ENCODE measurements at regions not wholly inside any gene's neighbourhood (a gene's known extent, or its start where the extent isn't known, plus 50 kb on each side); places are given as distances from the start of the nearest gene placed in this dataset.

DNA sequence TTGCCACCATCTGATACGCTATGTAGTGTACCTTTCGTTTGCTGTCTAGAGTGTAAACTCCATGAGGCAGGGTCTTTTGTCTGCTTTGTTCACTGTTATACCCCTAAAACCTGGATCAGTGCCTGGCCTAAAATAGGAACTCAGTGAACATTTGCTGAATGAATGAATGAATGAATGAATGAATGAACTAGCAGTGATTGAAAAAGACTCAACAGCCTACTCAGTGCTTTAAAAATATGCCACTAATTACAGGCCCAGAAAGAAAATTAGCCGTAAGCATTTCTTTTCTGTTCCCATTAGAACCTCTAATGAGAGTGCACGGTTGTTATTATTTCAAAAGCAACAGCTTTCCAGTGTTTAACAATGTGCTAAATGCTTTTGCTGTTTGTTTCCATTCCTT is 69.3 kb upstream of the SYT6 start:
- DNase-seq = no peak

- no peak for DNase-seq
These were observed 65.7 kb upstream of the SYT6 start for GRCh38 chr1:114219172-114219868.

GRCh38 chr1:114218361-114219171 is 64.9 kb upstream of the SYT6 start:
- DNase-seq = no peak

DNA sequence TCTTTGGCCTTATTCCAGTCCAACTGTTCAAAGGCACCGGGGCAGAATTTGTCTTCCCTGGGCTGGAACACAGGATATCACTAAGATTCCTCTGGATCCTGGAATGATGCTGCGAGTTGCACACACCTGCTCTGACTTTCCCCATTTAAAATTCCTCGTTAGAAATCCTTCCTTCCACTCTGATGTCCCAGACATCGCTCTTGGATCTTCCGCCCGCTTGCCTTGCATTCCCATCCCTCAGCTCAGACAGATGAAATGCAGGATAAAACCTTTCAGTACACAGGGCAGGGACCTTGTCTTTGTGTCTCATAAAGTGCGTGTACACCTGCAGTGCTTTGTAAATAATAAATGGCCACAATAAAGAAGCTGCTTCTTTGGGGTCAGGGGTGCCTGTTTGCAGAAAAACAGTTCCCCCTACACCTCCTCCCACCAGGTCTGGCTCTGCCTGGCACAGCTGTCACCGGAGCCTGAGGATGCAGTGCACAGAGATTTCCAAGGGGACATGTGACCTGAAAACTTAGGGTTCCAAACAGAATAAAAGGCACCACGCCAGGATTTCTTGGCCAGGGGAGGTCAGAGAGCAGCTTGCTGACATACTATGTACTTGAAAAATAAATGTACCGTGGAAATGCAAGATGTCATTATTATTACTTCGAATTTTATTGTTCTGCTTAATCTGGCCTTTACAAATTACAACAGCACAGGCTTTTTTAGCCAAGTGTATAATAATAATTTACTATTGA is 62.9 kb upstream of the SYT6 start:
- no peak for DNase-seq

DNA sequence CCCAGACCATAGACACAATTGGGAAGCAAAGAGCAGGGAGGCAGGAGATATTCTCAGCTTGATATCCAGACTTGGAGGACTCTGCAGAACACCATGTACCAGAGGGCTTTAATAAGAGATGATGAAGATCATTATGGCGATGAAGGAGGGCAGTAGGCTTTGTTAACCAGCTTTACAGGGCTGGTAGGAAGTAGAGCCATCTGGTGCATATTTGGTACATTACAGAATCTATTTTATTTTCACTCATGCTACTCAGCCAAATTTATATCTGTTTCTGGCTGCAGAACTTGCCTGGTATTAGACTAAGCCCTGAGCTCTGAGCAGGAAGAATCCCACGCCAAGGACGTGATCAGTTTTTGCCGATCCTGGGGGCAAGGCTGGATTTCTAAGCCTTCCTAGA is 61.8 kb upstream of the SYT6 start:
- DNase-seq = no peak

GRCh38 chr1:114214016-114214415 is 60.3 kb upstream of the SYT6 start:
- no peak for DNase-seq

- no peak for DNase-seq
These were observed 56.3 kb upstream of the SYT6 start for GRCh38 chr1:114209971-114210370.

DNA sequence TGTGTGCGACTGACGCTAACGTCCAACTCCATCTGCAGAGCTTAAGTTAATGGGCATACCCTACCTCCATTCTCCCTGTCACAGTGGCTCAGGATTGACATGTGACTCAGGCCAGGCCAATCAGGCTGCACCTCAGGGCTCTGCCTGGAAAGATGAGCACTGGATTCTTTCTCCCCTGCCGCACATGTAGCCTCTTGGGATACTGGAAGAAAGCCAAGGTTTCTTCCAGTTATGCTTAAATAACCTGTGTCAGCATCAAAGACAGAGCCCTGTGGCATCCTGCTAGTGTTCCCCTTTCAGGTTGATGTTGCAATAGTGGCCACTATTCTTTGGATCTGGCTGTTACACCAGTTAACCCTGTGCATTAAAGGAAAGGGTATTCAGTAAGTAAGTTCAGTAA is 55.0 kb upstream of the SYT6 start:
- no peak for DNase-seq

- DNase-seq = no peak
These were observed 54.4 kb upstream of the SYT6 start for GRCh38 chr1:114208106-114208505.

GRCh38 chr1:114207635-114208034 is 54.0 kb upstream of the SYT6 start:
- DNase-seq = no peak

DNA sequence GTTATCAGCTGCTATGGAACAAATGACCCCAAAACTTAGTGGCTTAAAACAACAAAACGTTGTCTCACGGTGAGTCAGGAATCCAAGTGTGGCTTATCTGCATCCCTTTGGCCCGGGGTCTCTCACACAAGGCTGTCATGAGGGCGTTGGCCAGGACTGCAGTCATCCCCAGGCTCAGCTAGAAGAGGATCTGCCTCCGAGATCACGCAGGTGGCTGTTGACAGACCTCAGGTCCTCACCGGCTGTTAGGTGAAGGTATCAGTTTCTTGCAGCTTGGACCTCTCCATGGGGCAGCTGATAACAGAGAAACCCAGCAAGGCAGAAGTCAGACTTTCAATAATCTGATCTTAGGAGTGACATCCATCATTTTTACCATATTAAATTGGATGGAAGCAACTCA is 52.7 kb upstream of the SYT6 start:
- DNase-seq = no peak

GRCh38 chr1:114203595-114204128 is 50.0 kb upstream of the SYT6 start:
- DNase-seq = no peak
